Gastroesophageal sphincter (tissue), 4 donors: ENCODE measurements at regions not wholly inside any gene's neighbourhood (a gene's known extent, or its start where the extent isn't known, plus 50 kb on each side); places are given as distances from the start of the nearest gene placed in this dataset.

Source experiments
- ATAC-seq: fragments of 150-250 bp; one replicate; pipeline ENCODE4 v1.9.1; 2016; ENCODE audit warnings: mild to moderate bottlenecking, moderate library complexity
- H3K27ac ChIP-seq, 4 donors: fragments of 200-600 bp; sonication (generic) in 3 of 4; 1 replicate in 3 of 4; 2 replicates in 1 of 4; pipeline ENCODE4 v1.5.1; 2016 to 2019
- H3K27me3 ChIP-seq: fragments of 200-600 bp; sonication (generic); one replicate; pipeline ENCODE4 v1.5.1; 2019
- H3K36me3 ChIP-seq, 2 donors: fragments of 200-600 bp; sonication (generic); one replicate each; pipeline ENCODE4 v1.5.1; 2019; ENCODE audit warnings: control low read depth in 1 of 2
- H3K4me1 ChIP-seq, 3 donors: fragments of 200-600 bp; sonication (generic); 1 replicate in 2 of 3; 2 replicates in 1 of 3; pipeline ENCODE4 v1.5.1; 2016 to 2019; ENCODE audit warnings: control low read depth in 2 of 3
- H3K4me3 ChIP-seq, 2 donors: fragments of 200-600 bp; sonication (generic); one replicate each; pipeline ENCODE4 v1.5.1; 2019; ENCODE audit warnings: mild to moderate bottlenecking in 1 of 2, moderate library complexity in 1 of 2
- H3K9me3 ChIP-seq, 3 donors: fragments of 200-600 bp; sonication (generic); one replicate each; pipeline ENCODE4 v1.5.1; 2017 to 2019; ENCODE audit warnings: control low read depth in 2 of 3
- CTCF ChIP-seq, 4 experiments: fragments of 200-600 bp in 2 of 4; fragments of 450-650 bp in 2 of 4; sonication (generic) in 1 of 4; IDR thresholded peaks; one replicate each; pipeline ENCODE4 v1.5.1; 2017 to 2019; ENCODE audit warnings: antibody characterized with exemption in 4 of 4, mild to moderate bottlenecking in 2 of 4, moderate library complexity in 2 of 4
- EP300 ChIP-seq: sonication (generic); formaldehyde crosslinking; IDR thresholded peaks from one replicate; pipeline ENCODE4 v1.6.1; 2017; ENCODE audit warnings: antibody characterized with exemption, mild to moderate bottlenecking
- POLR2A ChIP-seq, 2 donors: fragments of 450-650 bp; IDR thresholded peaks; one replicate each; pipeline ENCODE4 v1.6.1; 2017; ENCODE audit warnings: antibody characterized with exemption in 2 of 2, mild to moderate bottlenecking in 2 of 2, moderate library complexity in 1 of 2
- POLR2AphosphoS5 ChIP-seq: sonication (generic); formaldehyde crosslinking; IDR thresholded peaks from one replicate; pipeline ENCODE4 v1.6.1; 2017; ENCODE audit warnings: antibody characterized with exemption
- WGBS, 2 donors: methylation state at CpG; one replicate each; pipeline ENCODE4 v1.1.5; 2018; ENCODE audit warnings: low coverage in 1 of 2; 5-methylcytosine and 5-hydroxymethylcytosine counted together

- Histone ChIP-seq H3K27ac (no peak overlapping the region), H3K36me3 (no peaks in the 10 kb centered on the region), H3K27me3 (no peaks in the 10 kb centered on the region), H3K4me3 (no peak overlapping the region), H3K9me3 (no peaks in the 10 kb centered on the region), H3K4me1 (no peaks in the 10 kb centered on the region)
- ATAC-seq, result no peak
- TF ChIP-seq CTCF (IDR thresholded peaks at IDR 0.05) (no peak), POLR2AphosphoS5 (no peak), POLR2A (IDR thresholded peaks at IDR 0.05) (no peak), EP300 (no peak)
Observed at GRCh38 chr4:32572366-32572765, 1852.2 kb downstream of the PCDH7 start.

GRCh38 chr4:32574803-32575202 is 1854.6 kb downstream of the PCDH7 start:
- H3K27me3 ChIP-seq, result no peaks in the 10 kb centered on the region
- H3K36me3 ChIP-seq, result no peaks in the 10 kb centered on the region
- 85 to 100% methylated on average over 1 of the region's 1 CpG for WGBS, 2 donors
- no peak overlapping the region for H3K27ac ChIP-seq
- no peak for TF ChIP-seq CTCF (IDR thresholded peaks at IDR 0.05)
- no peak for TF ChIP-seq POLR2A (IDR thresholded peaks at IDR 0.05)
- TF ChIP-seq POLR2AphosphoS5, result no peak
- TF ChIP-seq EP300, result no peak
- no peak overlapping the region for H3K4me3 ChIP-seq
- H3K4me1 ChIP-seq, result no peaks in the 10 kb centered on the region
- ATAC-seq, result no peak
- no peaks in the 10 kb centered on the region for H3K9me3 ChIP-seq

GRCh38 chr4:32589097-32589496 is 1868.9 kb downstream of the PCDH7 start:
- H3K27me3 ChIP-seq, result no peaks in the 10 kb centered on the region
- no peak overlapping the region for H3K27ac ChIP-seq
- WGBS, 2 donors, result 12 to 15% methylated on average over 2 of the region's 2 CpGs
- no peaks in the 10 kb centered on the region for H3K9me3 ChIP-seq
- H3K4me3 ChIP-seq, result no peak overlapping the region
- ATAC-seq, result no peak
- H3K36me3 ChIP-seq, result no peaks in the 10 kb centered on the region
- H3K4me1 ChIP-seq, result no peaks in the 10 kb centered on the region
- no peak for TF ChIP-seq POLR2AphosphoS5
- no peak for TF ChIP-seq CTCF (IDR thresholded peaks at IDR 0.05)

- ATAC-seq, result no peak
- Histone ChIP-seq H3K9me3 (no peaks in the 10 kb centered on the region), H3K4me1 (no peaks in the 10 kb centered on the region), H3K27me3 (no peaks in the 10 kb centered on the region), H3K36me3 (no peaks in the 10 kb centered on the region), H3K4me3 (no peak overlapping the region), H3K27ac (no peak overlapping the region)
- TF ChIP-seq EP300, result no peak
- WGBS, 2 donors, result 83 to 86% methylated on average over 2 of the region's 2 CpGs
Observed at GRCh38 chr4:32589853-32590252, 1869.7 kb downstream of the PCDH7 start.

GRCh38 chr4:32597354-32597753 is 1877.2 kb downstream of the PCDH7 start:
- ATAC-seq, result no peak
- 73 to 80% methylated on average over 1 of the region's 1 CpG for WGBS, 2 donors
- no peaks in the 10 kb centered on the region for H3K27me3 ChIP-seq

More at GRCh38 chr4:32597354-32597753, 1877.2 kb downstream of the PCDH7 start:
- no peaks in the 10 kb centered on the region for H3K36me3 ChIP-seq
- no peak overlapping the region for H3K4me3 ChIP-seq
- TF ChIP-seq POLR2AphosphoS5 (no peak), EP300 (no peak), POLR2A (IDR thresholded peaks at IDR 0.05) (no peak), CTCF (IDR thresholded peaks at IDR 0.05) (no peak)
- H3K27ac ChIP-seq, result no peak overlapping the region
- no peaks in the 10 kb centered on the region for H3K9me3 ChIP-seq
- H3K4me1 ChIP-seq, result no peaks in the 10 kb centered on the region
